ENCODE measurements at regions not wholly inside any gene's neighbourhood (a gene's known extent, or its start where the extent isn't known, plus 50 kb on each side); places are given as distances from the start of the nearest gene placed in this dataset.

GRCh38 chr2:19695706-19696105 is 206.1 kb downstream of the TTC32 start:
- TF ChIP-seq POLR2AphosphoS5 (IDR thresholded peaks at IDR 0.05; ENCODE audit: insufficient read depth in 1 of 2, low read depth in 1 of 2), result no peak
- no peak for TF ChIP-seq CTCF (IDR thresholded peaks at IDR 0.05)

All from vagina (tissue), 2 donors.